Activated naive CD8-positive, alpha-beta T cell treated with anti-CD3 and anti-CD28 coated beads, Interleukin-2, amount 50 U/mL, for 16 hours (primary cell): ENCODE measurements at regions not wholly inside any gene's neighbourhood (a gene's known extent, or its start where the extent isn't known, plus 50 kb on each side); places are given as distances from the start of the nearest gene placed in this dataset.

ENCODE experiments used
- DNase-seq: peaks from one replicate; pipeline ENCODE4 v3.0.0-alpha.2; 2020; ENCODE audit warnings: low read depth, low spot score

- no peak for DNase-seq
These were observed 59.0 kb downstream of the RPS29 start for GRCh38 chr14:49527221-49527620.

GRCh38 chr14:49526101-49526500, 60.1 kb downstream of the RPS29 start:
- no peak for DNase-seq

GRCh38 chr14:49516286-49516685, 69.9 kb downstream of the RPS29 start:
- DNase-seq, result no peak

- DNase-seq, result no peak
These were observed 73.6 kb downstream of the RPS29 start for GRCh38 chr14:49512571-49512970.

- DNase-seq, result no peak
These were observed 74.0 kb downstream of the RPS29 start for GRCh38 chr14:49512147-49512551.

GRCh38 chr14:49508124-49508523, 78.1 kb downstream of the RPS29 start:
- DNase-seq, result no peak

GRCh38 chr14:49506650-49507049, 79.5 kb downstream of the RPS29 start:
- DNase-seq, result no peak

GRCh38 chr14:49505041-49505766, 81.0 kb downstream of the RPS29 start:
- no peak for DNase-seq

GRCh38 chr14:49497725-49498348, 88.3 kb downstream of the RPS29 start:
- DNase-seq, result no peak

- DNase-seq, result no peak
These were observed 88.9 kb downstream of the RPS29 start for GRCh38 chr14:49497267-49497666.

GRCh38 chr14:49494836-49495235, 91.3 kb downstream of the RPS29 start:
- no peak for DNase-seq

GRCh38 chr14:49493557-49493956, 92.6 kb downstream of the RPS29 start:
- no peak for DNase-seq

GRCh38 chr14:49492151-49492550, 94.0 kb downstream of the RPS29 start:
- DNase-seq, result no peak

GRCh38 chr14:49489341-49489740, 96.8 kb downstream of the RPS29 start:
- no peak for DNase-seq

GRCh38 chr14:49487238-49487637, 98.9 kb downstream of the RPS29 start:
- DNase-seq, result no peak

- DNase-seq, result no peak
These were observed 100.9 kb downstream of the RPS29 start for GRCh38 chr14:49485290-49485689.

- DNase-seq, result no peak
These were observed 102.0 kb downstream of the RPS29 start for GRCh38 chr14:49484180-49484579.

GRCh38 chr14:49483268-49483667, 102.9 kb downstream of the RPS29 start:
- DNase-seq, result no peak

- no peak for DNase-seq
These were observed 105.1 kb downstream of the RPS29 start for GRCh38 chr14:49480979-49481498.

GRCh38 chr14:49480053-49480760, 106.0 kb downstream of the RPS29 start:
- DNase-seq, result no peak

- no peak for DNase-seq
These were observed 106.7 kb downstream of the RPS29 start for GRCh38 chr14:49479432-49479831.

GRCh38 chr14:49478784-49479183, 107.4 kb downstream of the RPS29 start:
- DNase-seq, result no peak

- DNase-seq, result no peak
These were observed 119.1 kb downstream of the RPS29 start for GRCh38 chr14:49467091-49467490.
